ENCODE measurements at regions not wholly inside any gene's neighbourhood (a gene's known extent, or its start where the extent isn't known, plus 50 kb on each side); places are given as distances from the start of the nearest gene placed in this dataset.

DNA sequence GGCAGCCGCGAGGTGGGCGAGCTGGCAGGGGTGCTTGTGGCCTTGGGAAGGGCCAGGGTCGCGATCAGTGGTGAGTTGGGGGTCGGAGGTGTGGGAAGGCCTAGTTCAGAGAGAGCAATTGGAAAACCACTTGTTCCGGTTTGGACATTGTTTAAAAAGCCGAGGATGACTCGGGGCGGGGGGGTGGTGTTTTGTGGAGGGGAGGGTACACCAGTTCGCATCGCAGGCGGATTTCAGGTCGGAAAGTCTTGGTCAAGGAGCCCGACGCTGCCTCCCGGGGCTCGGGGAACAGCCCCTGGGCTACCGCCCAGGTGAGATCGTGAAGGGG lies 66.4 kb downstream of the KPNA2 start (continued):
- no peak for TF ChIP-seq NFYC (CRISPR knock-in tag; IDR thresholded peaks at IDR 0.05)
- 0 out of 2 replicates have a peak, but pooled peaks have one; percentile 43 for TF ChIP-seq ZNF816 (CRISPR knock-in tag; IDR thresholded peaks at IDR 0.05; ENCODE audit: borderline replicate concordance)
- no peak for TF ChIP-seq HINFP (CRISPR knock-in tag; IDR thresholded peaks at IDR 0.05; ENCODE audit: low read depth)
- no peak; the same call in 1 of the 2 replicates for TF ChIP-seq ZBTB4 (CRISPR knock-in tag; IDR thresholded peaks at IDR 0.05; ENCODE audit: borderline replicate concordance)
- TF ChIP-seq MXD1 (CRISPR knock-in tag; IDR thresholded peaks at IDR 0.05): no peak
- peak; percentile 43; the same call in 1 of the 2 replicates for TF ChIP-seq GLI4 (CRISPR knock-in tag; IDR thresholded peaks at IDR 0.05; ENCODE audit: borderline replicate concordance)
- no peak for TF ChIP-seq POGK (CRISPR knock-in tag; conservative IDR thresholded peaks at IDR 0.05)
- no peak for TF ChIP-seq ZNF761 (CRISPR knock-in tag; conservative IDR thresholded peaks at IDR 0.05)
- no peak for TF ChIP-seq YEATS4 (CRISPR knock-in tag; IDR thresholded peaks at IDR 0.05; ENCODE audit: borderline replicate concordance)
- TF ChIP-seq KAT7 (CRISPR knock-in tag; IDR thresholded peaks at IDR 0.05; ENCODE audit: borderline replicate concordance): 0 out of 2 replicates have a peak, but pooled peaks have one; percentile 28
- no peak for TF ChIP-seq RBM39 (IDR thresholded peaks at IDR 0.05; ENCODE audit: low read depth, low read length, poor library complexity, severe bottlenecking)
- TF ChIP-seq, protein P1, sequence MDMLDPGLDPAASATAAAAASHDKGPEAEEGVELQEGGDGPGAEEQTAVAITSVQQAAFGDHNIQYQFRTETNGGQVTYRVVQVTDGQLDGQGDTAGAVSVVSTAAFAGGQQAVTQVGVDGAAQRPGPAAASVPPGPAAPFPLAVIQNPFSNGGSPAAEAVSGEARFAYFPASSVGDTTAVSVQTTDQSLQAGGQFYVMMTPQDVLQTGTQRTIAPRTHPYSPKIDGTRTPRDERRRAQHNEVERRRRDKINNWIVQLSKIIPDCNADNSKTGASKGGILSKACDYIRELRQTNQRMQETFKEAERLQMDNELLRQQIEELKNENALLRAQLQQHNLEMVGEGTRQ (IDR thresholded peaks at IDR 0.05; ENCODE audit: low read depth, low read length): no peak
- TF ChIP-seq, protein P1 (CRISPR knock-in tag; IDR thresholded peaks at IDR 0.05; ENCODE audit: borderline replicate concordance): no peak
- TF ChIP-seq SPEN (CRISPR knock-in tag; IDR thresholded peaks at IDR 0.05; ENCODE audit: low read depth): no peak
- TF ChIP-seq ZFY (CRISPR knock-in tag; IDR thresholded peaks at IDR 0.05): no peak
- TF ChIP-seq, protein P2, sequence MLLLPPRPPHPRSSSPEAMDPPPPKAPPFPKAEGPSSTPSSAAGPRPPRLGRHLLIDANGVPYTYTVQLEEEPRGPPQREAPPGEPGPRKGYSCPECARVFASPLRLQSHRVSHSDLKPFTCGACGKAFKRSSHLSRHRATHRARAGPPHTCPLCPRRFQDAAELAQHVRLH (CRISPR knock-in tag; IDR thresholded peaks at IDR 0.05; ENCODE audit: borderline replicate concordance, low read depth): no peak
- no peak for TF ChIP-seq ZNF737 (CRISPR knock-in tag; IDR thresholded peaks at IDR 0.05; ENCODE audit: borderline replicate concordance)
- 0 out of 2 replicates have a peak, but pooled peaks have one; percentile 4 for TF ChIP-seq HOXA5 (CRISPR knock-in tag; IDR thresholded peaks at IDR 0.05)
- no peak for TF ChIP-seq HNRNPLL (IDR thresholded peaks at IDR 0.05; ENCODE audit: low read depth, low read length, poor library complexity, severe bottlenecking)

Measured in HepG2 (cell line).